Activated CD4-positive, alpha-beta T cell treated with anti-CD3 and anti-CD28 coated beads, Interleukin-2, Interleukin-6, amounts not matched to agents 100 ng/mL and 50 ng/mL, durations not matched to agents 16 hours and 8 hours (primary cell): ENCODE measurements at regions not wholly inside any gene's neighbourhood (a gene's known extent, or its start where the extent isn't known, plus 50 kb on each side); places are given as distances from the start of the nearest gene placed in this dataset.

Experiments
- DNase-seq: peaks from one replicate; pipeline ENCODE4 v3.0.0-alpha.2; 2020

GRCh38 chr2:200138391-200139124, 167.9 kb upstream of the SPATS2L start:
- no peak for DNase-seq

- no peak for DNase-seq
Observed at GRCh38 chr2:200144571-200144970, 161.9 kb upstream of the SPATS2L start.

GRCh38 chr2:200146501-200146900, 160.0 kb upstream of the SPATS2L start:
- DNase-seq = no peak

- DNase-seq = no peak
Observed at GRCh38 chr2:200147371-200147770, 159.1 kb upstream of the SPATS2L start.

GRCh38 chr2:200148366-200148765, 158.1 kb upstream of the SPATS2L start:
- DNase-seq = no peak

GRCh38 chr2:200150411-200151086, 155.9 kb upstream of the SPATS2L start:
- no peak for DNase-seq

- DNase-seq = no peak
Observed at GRCh38 chr2:200155652-200156051, 150.8 kb upstream of the SPATS2L start.

- DNase-seq = no peak
Observed at GRCh38 chr2:200156166-200156835, 150.2 kb upstream of the SPATS2L start.

- DNase-seq = no peak
Observed at GRCh38 chr2:200158647-200159356, 147.7 kb upstream of the SPATS2L start.

- DNase-seq = no peak
Observed at GRCh38 chr2:200159357-200159707, 147.2 kb upstream of the SPATS2L start.

GRCh38 chr2:200159829-200160781, 146.4 kb upstream of the SPATS2L start:
- DNase-seq = no peak

GRCh38 chr2:200161458-200161857, 145.0 kb upstream of the SPATS2L start:
- no peak for DNase-seq

- no peak for DNase-seq
Observed at GRCh38 chr2:200165687-200166086, 140.8 kb upstream of the SPATS2L start.

GRCh38 chr2:200168641-200169555, 137.6 kb upstream of the SPATS2L start:
- no peak for DNase-seq

- DNase-seq = no peak
Observed at GRCh38 chr2:200170221-200170620, 136.3 kb upstream of the SPATS2L start.

GRCh38 chr2:200171731-200172482, 134.6 kb upstream of the SPATS2L start:
- no peak for DNase-seq

- no peak for DNase-seq
Observed at GRCh38 chr2:200172521-200172920, 134.0 kb upstream of the SPATS2L start.

- no peak for DNase-seq
Observed at GRCh38 chr2:200172944-200173581, 133.4 kb upstream of the SPATS2L start.

GRCh38 chr2:200173691-200174090, 132.8 kb upstream of the SPATS2L start:
- no peak for DNase-seq
